SK-N-SH treated with all-trans-retinoic acid at 6 μM for 48 hours (cell line): ENCODE measurements at regions not wholly inside any gene's neighbourhood (a gene's known extent, or its start where the extent isn't known, plus 50 kb on each side); places are given as distances from the start of the nearest gene placed in this dataset.

ENCODE experiments used
- ARNTL ChIP-seq: fragments of 450-650 bp; formaldehyde crosslinking; IDR thresholded peaks from 2 replicates; pipeline ENCODE4 v1.5.0; 2020; ENCODE audit warnings: low read depth, mild to moderate bottlenecking, moderate library complexity, borderline replicate concordance
- CSRNP3 ChIP-seq: fragments of 250-450 bp; sonication (Bioruptor Pico); IDR thresholded peaks from 2 replicates; pipeline ENCODE4 v1.5.1; 2021; ENCODE audit warnings: mild to moderate bottlenecking, moderate library complexity
- ESRRG ChIP-seq: fragments of 250-450 bp; sonication (Bioruptor Pico); IDR thresholded peaks from 2 replicates; pipeline ENCODE4 v1.6.1; 2021; ENCODE audit warnings: mild to moderate bottlenecking
- OSR1 ChIP-seq: fragments of 250-450 bp; sonication (Bioruptor Pico); IDR thresholded peaks from 2 replicates; pipeline ENCODE4 v1.8.0; 2022; ENCODE audit warnings: moderate library complexity, mild to moderate bottlenecking, inconsistent platforms
- PATZ1 ChIP-seq: fragments of 250-450 bp; sonication (Bioruptor Pico); IDR thresholded peaks from 2 replicates; pipeline ENCODE4 v1.8.0; 2020; ENCODE audit warnings: mild to moderate bottlenecking, moderate library complexity, borderline replicate concordance
- TCF4 ChIP-seq: fragments of 250-450 bp; sonication (Bioruptor Pico); IDR thresholded peaks from 2 replicates; pipeline ENCODE4 v1.8.0; 2021; ENCODE audit warnings: mild to moderate bottlenecking, moderate library complexity, borderline replicate concordance
- ZFP3 ChIP-seq: fragments of 250-450 bp; sonication (Bioruptor Pico); IDR thresholded peaks from 2 replicates; pipeline ENCODE4 v1.5.0; 2020; ENCODE audit warnings: mild to moderate bottlenecking, moderate library complexity
- ZFP30 ChIP-seq: fragments of 450-650 bp; formaldehyde crosslinking; IDR thresholded peaks from 2 replicates; pipeline ENCODE4 v1.5.0; 2022; ENCODE audit warnings: mild to moderate bottlenecking, moderate library complexity
- ZNF565 ChIP-seq: fragments of 450-650 bp; formaldehyde crosslinking; conservative IDR thresholded peaks from 2 replicates; pipeline ENCODE4 v1.5.0; 2020; ENCODE audit warnings: low read depth, mild to moderate bottlenecking, moderate library complexity
- TF ChIP-seq, protein P1 (sequence below): fragments of 250-450 bp; sonication (Bioruptor Pico); IDR thresholded peaks from 2 replicates; pipeline ENCODE4 v1.5.1; 2020; ENCODE audit warnings: low read depth, mild to moderate bottlenecking, moderate library complexity

- TF ChIP-seq PATZ1 (CRISPR knock-in tag) (no peak), ARNTL (no peak), CSRNP3 (CRISPR knock-in tag) (no peak), OSR1 (no peak), TCF4 (CRISPR knock-in tag) (no peak), ZNF565 (no peak), ZFP3 (CRISPR knock-in tag) (no peak), ZFP30 (CRISPR knock-in tag) (no peak), ESRRG (CRISPR knock-in tag) (no peak)
- TF ChIP-seq, protein P1, sequence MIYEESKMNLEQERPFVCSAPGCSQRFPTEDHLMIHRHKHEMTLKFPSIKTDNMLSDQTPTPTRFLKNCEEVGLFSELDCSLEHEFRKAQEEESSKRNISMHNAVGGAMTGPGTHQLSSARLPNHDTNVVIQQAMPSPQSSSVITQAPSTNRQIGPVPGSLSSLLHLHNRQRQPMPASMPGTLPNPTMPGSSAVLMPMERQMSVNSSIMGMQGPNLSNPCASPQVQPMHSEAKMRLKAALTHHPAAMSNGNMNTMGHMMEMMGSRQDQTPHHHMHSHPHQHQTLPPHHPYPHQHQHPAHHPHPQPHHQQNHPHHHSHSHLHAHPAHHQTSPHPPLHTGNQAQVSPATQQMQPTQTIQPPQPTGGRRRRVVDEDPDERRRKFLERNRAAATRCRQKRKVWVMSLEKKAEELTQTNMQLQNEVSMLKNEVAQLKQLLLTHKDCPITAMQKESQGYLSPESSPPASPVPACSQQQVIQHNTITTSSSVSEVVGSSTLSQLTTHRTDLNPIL (CRISPR knock-in tag) = no peak
These were observed 723.5 kb upstream of the ADAMTS5 start for GRCh38 chr21:27690426-27690825.
